ENCODE measurements at regions not wholly inside any gene's neighbourhood (a gene's known extent, or its start where the extent isn't known, plus 50 kb on each side); places are given as distances from the start of the nearest gene placed in this dataset.

GRCh38 chr16:26801628-26802027, 265.1 kb upstream of the C16orf82 start:
- TF ChIP-seq CTCF (IDR thresholded peaks at IDR 0.05; ENCODE audit: low read depth, low read length, poor library complexity, severe bottlenecking) (no peak), EZH2phosphoT487 (IDR thresholded peaks at IDR 0.05; ENCODE audit: borderline replicate concordance, low read length) (no peak)
